GM19043 (cell line): ENCODE measurements at regions not wholly inside any gene's neighbourhood (a gene's known extent, or its start where the extent isn't known, plus 50 kb on each side); places are given as distances from the start of the nearest gene placed in this dataset.
"Not testable (repeated sequence)": the region's sequence is repeated elsewhere in the genome, so short reads cannot be mapped to it uniquely, and the experiment has no call there.

Experiments
- ATAC-seq: cut with Tn5 transposase; IDR thresholded peaks from one replicate; pipeline ENCODE4 v1.9.1; 2021; ENCODE audit warnings: low read depth; ENCODE audit not compliant: unreplicated experiment

- no peak for ATAC-seq
Measured at GRCh38 chr7:120023494-120024167, 249.3 kb upstream of the KCND2 start.

GRCh38 chr7:120028636-120029035 is 244.3 kb upstream of the KCND2 start:
- no peak for ATAC-seq

GRCh38 chr7:120030876-120031275 is 242.1 kb upstream of the KCND2 start:
- ATAC-seq, result no peak

DNA sequence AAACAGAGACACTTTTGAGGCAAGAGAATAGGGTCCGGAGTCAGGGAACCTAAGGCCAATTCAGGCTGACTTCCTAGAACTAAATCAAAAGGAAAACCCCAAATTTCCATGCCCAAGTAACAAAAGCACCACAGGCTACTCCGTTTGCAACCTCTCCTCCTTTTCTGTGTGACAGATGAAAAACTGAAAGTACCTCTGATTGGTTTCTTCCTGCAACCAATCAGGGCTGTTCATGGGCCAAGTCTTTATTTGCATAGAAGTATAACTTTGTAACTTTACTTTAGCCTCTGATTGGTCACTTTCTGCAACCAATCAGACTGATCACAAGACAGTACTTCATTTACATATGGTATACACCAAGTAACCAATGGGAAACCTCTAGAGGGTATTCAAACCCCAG is 239.9 kb upstream of the KCND2 start:
- ATAC-seq, result no peak

DNA sequence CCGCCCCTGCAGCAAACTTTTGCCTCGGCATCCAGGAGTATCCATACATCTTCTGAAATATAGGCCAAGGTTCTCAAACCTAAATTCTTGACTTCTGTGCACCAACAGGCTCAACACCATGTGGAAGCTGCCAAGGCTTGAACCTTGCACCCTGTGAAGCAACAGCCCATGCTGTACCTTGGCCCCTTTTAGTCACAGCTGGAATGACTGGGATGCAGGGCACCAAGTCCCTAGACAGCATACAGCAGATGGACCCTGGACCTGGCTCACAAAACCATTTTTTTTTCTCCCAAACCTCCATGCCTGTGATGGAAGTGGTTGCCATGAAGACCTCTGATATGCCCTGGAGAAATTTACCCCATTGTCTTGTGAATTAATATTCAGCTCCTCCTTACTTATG is 233.8 kb upstream of the KCND2 start:
- no peak for ATAC-seq

DNA sequence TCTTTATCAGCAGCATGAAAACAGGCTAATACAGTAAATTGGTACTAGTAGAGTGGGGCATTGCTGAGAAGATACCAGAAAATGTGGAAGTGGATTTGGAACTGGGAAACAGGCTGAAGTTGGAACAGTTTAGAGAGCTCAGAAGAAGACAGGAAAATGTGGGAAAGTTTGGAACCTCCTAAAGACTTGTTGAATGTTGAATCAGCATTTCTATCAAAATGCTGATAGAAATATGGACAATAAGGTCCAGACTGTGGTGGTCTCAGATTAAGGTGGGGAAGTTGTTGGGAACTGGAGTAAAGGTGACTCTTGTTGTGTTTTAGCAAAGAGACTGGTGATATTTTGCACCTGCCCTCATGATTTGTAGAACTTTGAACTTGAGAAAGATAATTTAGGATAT is 231.2 kb upstream of the KCND2 start:
- no peak for ATAC-seq

GRCh38 chr7:120043250-120043649 is 229.7 kb upstream of the KCND2 start:
- no peak for ATAC-seq

GRCh38 chr7:120052884-120053382 is 220.0 kb upstream of the KCND2 start:
- no peak for ATAC-seq

- no peak for ATAC-seq
Measured at GRCh38 chr7:120053390-120053961, 219.5 kb upstream of the KCND2 start.

DNA sequence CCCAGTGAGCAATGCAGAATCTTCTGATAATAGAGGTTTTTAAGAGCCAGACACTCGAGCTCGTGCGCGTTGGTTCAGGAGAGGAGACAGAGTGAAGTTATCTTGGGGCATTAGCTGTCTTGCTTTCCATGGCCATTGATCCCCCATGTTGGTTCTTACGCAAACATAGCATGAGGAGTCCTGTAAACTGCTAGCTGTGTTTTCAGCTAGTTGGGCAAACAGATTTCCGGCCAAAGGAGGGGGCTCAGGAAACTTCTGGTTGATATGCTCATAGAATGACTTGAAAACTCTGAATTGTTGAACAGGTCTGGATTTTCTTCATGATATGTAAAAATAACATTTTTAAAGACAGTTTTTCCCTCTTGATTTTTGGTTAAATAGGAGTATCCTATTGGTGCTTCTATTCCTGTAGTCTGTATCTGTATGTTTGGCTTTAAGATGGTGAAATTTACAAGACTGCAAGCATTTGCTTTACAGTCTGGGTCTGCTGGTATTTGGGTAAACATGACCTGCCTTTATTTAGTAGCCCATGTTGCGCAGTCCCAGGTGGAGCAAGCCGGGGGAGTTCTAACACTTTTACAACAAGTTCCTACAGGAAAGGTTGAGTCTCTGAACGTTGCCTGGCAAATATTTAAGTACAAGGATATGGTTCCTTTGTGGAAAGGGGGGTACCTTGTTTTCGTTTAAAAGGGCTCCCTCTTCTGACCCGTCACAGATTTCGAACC is 218.4 kb upstream of the KCND2 start:
- no peak for ATAC-seq

- no peak for ATAC-seq
Measured at GRCh38 chr7:120055300-120055699, 217.7 kb upstream of the KCND2 start.

GRCh38 chr7:120056227-120056626 is 216.7 kb upstream of the KCND2 start:
- no peak for ATAC-seq

- ATAC-seq, result no peak
Measured at GRCh38 chr7:120059641-120060040, 213.3 kb upstream of the KCND2 start.

GRCh38 chr7:120060281-120060680 is 212.7 kb upstream of the KCND2 start:
- ATAC-seq, result no peak

DNA sequence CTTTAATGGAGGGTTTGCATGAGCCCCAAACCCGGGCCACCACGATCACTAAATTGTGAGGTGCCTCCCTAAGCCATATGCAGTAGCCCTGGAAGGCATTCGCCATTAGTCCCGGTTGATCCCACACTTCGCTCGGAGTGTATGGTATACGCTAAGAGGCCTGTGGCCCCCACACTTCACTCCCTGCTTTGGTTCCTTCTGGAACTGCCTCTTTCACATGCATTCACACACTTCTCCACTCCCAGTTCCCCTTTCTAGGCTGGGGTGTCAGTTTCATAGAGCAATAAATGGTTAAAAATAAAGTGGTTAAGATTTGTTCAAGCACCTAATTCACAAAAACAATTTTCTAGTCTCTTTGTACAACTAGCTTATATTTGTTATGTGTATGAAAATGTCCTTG is 212.1 kb upstream of the KCND2 start:
- no peak for ATAC-seq

- peak; percentile 73 for ATAC-seq
Measured at GRCh38 chr7:120064565-120064964, 208.4 kb upstream of the KCND2 start.

DNA sequence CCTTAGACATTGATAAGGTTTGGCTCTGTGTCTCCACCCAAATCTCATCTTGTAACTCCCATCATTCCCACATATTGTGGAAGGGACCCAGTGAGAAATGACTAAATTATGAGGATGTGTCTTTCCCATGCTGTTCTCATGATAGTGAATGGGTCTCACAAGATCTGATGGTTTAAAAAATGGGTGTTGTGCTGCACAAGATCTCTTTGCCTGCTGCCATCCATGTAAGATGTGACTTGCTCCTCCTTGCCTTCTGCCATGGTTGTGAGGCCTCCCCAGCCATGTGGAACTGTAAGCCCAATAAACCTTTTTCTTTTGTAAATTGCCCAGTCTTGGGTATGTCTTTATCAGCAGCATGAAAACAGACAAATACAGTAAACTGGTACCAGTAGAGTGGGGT is 206.1 kb upstream of the KCND2 start:
- not testable (repeated sequence) for ATAC-seq

DNA sequence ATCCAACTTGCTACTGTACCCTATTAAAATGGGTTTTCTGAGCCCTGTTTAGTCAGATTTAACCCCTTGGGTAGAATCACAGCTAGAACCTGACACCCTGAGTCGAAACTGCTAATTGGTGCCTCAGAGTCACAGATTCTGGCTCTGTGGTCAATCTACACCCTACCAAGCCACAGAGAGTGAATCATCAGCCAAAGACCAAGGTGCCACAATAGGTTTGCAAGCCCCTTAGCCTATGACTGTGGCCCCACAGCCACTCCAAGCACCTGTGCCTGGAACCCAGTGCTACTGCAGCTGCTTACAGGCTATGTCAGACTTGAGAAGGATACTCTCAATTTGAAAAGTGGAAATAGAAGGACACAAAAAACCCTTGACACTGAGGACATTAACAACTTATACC is 202.8 kb upstream of the KCND2 start:
- no peak for ATAC-seq

DNA sequence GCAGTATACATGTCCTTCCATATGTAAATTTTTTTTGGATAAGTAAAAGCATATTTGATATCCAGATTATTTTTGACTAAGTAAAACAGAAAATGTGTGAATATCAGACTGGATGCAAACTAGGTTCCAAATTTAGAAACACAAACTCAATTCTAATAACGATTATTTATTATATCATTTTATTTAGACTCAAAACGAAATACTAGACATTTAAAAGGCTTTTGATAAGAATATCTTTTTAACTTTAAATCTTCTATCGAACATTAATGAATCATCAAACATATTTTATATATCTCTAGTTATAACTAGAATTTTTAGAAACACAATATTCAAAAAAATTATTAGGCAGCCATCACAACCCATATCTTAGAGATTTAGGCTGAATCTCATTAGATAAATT is 195.2 kb upstream of the KCND2 start:
- ATAC-seq, result no peak

DNA sequence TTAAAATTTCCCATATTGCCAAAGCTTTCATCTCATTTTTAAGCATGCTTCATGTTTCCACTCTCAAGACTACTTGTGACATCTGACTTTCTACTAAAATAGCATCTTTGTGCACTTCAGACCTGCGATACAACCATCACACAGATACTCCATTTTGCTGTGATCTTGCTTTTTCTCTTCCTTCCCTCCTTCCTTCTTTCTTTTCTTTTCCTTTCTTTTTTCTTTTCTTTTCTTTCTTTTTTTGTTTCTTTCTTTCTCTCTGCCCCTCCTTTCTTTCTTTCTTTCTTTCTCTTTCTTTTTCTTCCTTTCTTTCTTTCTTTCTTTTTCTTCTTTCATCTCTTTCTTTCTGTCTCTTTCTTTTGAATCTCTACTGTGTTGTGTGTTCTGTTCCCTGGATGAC is 194.0 kb upstream of the KCND2 start:
- ATAC-seq, result no peak

- no peak for ATAC-seq
Measured at GRCh38 chr7:120079704-120080103, 193.3 kb upstream of the KCND2 start.

DNA sequence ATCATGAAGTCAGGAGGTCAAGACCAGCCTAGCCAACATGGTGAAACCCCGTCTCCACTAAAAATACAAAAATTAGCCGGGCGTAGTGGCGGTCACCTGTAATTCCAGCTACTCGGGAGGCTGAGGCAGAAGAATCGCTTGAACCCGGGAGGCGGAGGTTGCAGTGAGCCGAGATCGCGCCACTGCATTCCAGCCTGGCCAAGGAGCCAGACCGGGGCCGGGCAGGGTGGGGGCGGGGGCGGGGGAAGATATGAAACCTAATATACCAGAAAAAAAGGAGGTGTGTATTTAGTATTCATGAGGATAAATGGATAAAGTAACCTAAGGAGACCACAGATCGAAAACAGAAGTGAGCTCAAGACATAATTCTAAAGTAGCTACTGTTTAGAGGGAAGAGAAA is 186.5 kb upstream of the KCND2 start:
- ATAC-seq, result not testable (repeated sequence)
